ENCODE measurements at regions not wholly inside any gene's neighbourhood (a gene's known extent, or its start where the extent isn't known, plus 50 kb on each side); places are given as distances from the start of the nearest gene placed in this dataset.

DNA sequence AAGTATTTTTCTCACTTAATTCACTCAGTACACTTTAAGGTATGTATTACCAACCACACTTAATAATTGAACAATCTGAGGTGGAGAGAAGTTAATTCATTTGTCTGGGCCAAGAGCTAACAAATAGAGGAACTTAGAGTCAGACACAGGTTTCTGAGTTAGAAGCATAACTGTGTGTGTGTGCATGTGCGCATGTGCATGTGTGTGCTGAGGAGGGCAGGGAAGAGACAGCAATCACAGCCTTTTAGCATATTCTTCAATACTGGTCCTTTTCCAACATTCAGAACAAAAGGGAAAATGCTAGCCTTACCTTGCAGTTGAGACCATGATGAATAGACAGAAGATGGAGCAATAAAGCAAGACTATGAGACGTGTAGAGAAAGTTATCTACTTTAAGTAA lies 136.2 kb upstream of the ATP5MC3 start:
- TF ChIP-seq EGR1 (IDR thresholded peaks at IDR 0.05) = no peak
- no peak for TF ChIP-seq FOXM1 (IDR thresholded peaks at IDR 0.05; ENCODE audit: borderline replicate concordance, low read depth)
- no peak for TF ChIP-seq YY1 (IDR thresholded peaks at IDR 0.05; ENCODE audit: low read depth)
- no peak for TF ChIP-seq CEBPB (IDR thresholded peaks at IDR 0.05)
- no peak for TF ChIP-seq NFIC (IDR thresholded peaks at IDR 0.05)
- TF ChIP-seq TAF1 (IDR thresholded peaks at IDR 0.05; ENCODE audit: low read depth) = no peak
- TF ChIP-seq RAD21 (IDR thresholded peaks at IDR 0.05; ENCODE audit: low read depth) = no peak
